NCI-H2029 treated with DMSO at 0.1 percent for 48 hours (cell line): ENCODE measurements at regions not wholly inside any gene's neighbourhood (a gene's known extent, or its start where the extent isn't known, plus 50 kb on each side); places are given as distances from the start of the nearest gene placed in this dataset.
"Not testable (repeated sequence)": the region's sequence is repeated elsewhere in the genome, so short reads cannot be mapped to it uniquely, and the experiment has no call there.

Source experiments
- DNase-seq: peaks from one replicate; lab custom pipeline; 2025; lab: John Stamatoyannopoulos, UW

DNA sequence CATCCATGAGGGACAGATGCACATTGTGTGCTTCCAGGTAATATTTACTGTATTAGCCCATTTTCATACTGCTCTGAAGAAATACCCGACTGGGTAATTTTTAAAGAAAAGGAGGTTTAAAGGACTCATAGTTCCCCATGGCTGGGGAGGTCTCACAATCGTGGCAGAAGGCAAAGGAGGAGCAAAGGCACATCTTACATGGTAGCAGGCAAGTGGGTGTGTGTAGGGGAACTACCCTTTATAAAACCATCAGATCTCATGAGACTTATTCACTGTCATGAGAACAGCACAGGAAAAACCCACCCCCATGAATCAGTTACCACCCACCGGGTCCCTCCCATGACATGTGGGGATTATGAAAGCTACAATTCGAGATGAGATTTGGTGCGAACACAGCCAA, 148.8 kb upstream of the FBXL17 start:
- no peak for DNase-seq

DNA sequence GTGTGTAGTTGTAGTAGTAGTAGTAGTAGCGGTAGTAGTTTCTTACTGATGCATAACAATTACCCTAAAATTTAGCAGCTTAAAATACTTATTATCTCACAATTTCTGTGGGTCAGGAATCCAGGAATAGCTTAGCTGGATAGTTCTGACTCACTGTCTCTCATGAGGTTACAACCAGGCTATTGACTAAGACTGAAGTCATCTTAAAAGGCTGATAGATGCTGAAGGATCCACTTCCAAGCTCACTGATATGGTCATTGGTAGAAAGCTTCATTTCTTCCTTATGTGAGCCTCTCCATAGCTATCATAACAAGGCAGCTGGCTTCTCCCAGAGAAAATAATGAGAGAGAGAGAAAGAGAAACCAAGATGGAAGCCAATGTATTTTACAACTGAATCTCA, 147.5 kb upstream of the FBXL17 start:
- no peak for DNase-seq

DNA sequence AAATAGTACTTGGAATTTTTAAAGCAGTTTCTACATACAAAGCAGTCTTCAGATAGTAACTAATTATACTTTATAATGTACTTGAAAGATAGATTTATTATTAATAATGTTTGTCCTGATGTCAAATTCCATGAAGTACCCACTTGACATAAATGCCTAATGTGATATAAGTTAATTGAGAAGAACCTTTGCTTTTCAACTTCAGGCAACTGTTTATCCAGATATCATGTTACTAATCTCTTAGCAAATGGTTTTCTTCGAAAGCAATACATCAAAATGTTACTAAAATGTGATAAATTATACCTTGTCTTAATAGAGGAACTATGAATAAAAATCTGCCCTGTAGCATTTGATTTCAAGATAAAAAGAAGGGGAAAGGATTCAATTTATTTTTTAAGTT, 146.8 kb upstream of the FBXL17 start:
- no peak for DNase-seq

DNA sequence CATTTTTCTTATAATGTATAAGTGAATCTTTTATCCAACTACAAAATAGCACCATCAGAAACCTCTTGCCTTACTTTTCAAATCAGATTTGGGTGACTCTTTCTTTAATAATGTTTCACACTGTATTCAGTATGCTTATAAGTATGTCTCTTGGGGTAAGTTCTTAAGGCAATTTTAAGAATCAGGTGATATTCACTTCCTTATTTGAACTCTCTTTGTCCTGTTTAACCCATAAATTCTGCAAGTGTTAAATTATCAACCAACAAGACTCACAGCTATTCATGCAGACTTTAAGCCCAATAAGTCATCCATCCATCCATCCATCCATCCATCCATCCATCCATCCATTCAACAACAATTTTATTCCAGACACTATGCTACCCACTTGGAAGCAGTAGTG, 142.7 kb upstream of the FBXL17 start:
- no peak for DNase-seq

DNA sequence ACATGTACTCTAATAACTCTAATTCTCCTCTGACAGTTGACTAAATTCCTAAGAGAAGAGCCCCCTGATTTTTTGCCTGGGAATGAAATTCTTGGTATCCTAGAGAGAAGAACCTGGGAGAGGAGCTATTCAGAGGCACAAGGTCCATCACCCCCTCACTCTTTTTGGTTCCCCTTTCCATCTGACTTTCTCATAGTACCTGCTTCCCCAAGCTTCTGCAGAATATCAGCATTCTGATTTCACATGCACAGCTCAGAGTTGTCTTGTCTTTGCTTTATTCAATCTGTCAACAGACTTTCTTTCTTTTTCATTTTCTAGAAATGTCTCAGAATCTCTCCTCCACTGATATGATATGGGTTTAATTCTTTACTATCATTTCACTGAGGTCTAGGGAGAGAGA, 141.5 kb upstream of the FBXL17 start:
- no peak for DNase-seq

DNA sequence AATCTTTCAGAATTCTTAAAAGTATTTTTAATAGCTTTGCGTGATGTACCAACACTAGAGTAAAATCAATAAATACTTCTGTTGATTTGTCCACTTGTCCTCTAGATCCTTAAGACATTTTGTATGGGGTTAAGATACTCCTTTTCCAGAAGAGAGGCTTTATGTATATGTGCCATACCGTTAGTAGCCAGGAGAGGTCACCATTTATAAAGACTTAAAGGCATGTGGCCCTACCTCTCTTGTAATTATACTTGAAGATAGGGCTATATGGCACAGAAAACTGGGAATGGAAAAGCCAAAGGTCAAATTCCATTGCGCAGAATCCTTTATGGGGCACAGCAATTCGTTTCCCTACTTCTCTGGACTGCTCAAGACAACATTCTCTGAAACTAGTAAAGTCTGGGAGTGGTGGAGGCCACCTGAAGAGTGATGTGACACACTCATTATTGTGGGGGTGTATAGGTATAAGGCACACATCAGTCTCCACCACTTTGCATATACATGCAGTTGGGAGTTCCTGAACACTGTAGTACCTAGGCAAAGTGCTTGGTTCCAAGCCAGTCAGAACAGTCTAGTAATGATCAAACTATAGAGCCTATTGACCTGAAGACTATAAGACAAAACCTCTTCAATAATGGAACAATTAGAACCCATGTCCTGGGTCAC, 140.1 kb upstream of the FBXL17 start:
- DNase-seq, result peak; percentile 41

DNA sequence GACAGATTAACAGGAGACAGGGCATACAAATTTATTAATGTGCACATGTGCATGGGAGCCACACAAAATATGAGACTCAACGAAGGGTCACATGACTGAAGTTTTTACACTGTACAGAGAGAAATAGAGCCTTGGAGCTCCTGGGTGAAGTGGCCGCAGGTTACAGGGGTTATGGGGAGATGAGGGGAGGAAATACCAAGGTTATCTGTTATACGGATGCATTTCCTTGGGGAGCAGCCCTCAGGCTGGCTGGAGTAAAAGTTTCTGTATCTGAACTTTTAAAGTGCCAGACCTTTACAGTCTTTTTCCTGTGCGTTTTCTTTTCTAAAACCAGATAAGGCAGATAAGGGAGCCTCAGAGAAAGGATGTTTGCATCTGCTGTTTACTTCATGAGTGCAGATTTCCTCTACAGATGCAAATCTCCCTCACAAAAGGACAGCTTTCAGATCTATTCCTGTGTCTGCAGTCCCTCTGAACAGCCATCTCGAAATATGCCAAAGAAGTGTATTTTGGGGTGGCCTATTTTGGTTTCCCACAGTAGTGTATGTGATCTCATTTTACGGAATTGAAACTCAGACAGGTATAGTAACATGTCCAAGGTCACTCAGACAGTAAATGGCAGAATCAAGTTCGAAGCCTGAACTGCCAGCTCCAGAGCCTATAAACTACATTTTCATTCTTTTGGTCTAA, 139.3 kb upstream of the FBXL17 start:
- no peak for DNase-seq

DNA sequence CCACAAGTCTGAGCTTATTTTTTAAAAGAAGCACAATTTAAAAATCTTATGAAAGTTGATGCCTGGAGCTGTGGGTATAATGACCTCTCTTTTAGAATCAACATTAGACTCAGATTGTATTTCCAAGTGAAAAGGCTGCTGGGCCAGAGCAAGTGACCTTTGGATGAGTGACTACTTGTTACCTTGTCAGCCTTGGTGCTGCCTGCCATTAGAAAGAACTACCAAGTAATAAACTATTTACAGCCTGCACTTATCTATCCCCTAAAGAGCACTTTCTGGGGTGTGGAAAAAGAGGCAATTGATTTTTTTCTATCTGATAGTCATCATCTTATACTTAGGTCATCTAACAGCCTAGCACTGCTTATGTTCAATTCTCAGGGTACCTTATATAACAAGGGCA, 134.9 kb upstream of the FBXL17 start:
- DNase-seq, result no peak

DNA sequence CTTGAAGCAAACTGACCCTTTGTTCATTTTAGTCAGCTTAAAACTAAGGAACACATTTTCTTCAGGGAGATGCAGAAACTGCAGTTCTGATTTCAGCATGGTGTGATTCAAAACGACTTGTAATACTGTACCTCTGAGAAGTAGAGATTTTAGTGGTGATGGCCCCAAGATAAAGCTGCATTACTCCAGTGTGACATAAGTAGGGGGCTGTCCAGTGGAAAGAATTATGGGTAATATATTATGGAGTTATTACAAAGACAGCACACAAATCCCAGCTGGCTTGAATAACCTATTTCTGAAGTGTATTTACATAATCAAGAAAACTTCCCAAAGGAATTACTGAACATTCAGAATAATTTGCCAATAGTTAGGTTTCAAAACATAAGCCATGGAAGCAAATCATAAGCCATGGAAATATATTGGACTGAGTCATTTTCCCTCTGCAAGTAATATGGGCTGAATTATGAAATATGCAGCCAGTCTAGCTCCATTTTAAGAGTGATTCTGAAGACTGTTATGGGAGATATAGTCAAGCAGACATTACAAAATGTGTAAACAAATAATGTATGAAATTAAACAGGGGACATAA, 133.7 kb upstream of the FBXL17 start:
- no peak for DNase-seq

DNA sequence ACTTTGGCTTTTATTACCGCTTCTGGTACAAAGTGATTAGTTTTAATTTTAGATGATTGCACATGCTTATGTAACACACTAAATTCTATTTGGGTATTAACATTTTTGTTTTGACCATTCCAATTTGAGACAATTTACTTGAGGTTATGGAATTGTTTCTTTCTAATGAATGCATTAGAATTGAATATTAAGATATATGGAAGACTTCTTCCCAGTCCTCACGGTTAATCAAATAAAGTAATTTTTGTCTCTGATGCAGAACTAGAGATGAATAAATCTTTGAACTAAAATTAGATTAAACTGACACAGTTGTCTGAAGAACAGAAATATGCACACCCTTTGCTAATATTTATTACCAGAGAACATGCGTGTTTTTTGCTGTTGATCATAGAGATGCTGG, 127.1 kb upstream of the FBXL17 start:
- DNase-seq, result no peak

DNA sequence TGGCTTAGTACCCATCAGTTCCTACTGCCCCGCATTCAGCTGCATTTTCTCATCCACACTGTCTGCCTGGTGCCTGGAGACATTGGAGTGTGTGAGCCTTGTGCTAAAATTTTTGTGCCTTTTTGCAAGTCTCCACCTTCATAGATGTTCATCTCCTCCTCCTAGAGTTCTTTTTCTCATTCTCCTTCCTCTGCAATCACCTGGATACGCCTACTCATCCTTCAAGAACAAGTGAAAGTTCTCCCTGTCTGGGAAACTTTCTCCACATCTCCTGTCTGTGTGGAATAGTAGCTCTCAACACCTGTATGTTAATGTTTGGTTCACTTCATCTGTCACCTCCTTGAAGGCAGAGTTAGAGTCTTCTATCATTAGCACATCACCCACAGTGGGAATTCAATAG, 125.7 kb upstream of the FBXL17 start:
- DNase-seq, result no peak

DNA sequence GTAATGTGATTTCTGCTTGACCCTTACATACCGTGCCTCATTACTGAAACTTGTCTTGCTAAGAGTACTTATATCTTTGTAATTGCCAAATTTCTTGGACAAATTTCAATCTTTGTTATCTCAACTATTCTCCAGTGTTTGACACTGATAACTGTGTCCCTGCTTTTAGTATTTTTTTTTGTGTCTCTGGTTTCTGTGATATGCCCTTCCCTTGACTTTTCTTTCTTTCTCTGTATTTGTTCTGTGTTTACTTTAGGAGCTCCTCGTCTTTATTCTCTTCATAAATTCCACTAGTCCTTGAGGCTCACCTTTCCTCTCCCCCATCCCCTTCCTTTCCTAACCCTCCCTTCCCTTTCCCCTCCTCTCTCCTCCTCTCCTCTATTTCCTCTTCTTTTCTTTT, 123.7 kb upstream of the FBXL17 start:
- DNase-seq, result no peak

DNA sequence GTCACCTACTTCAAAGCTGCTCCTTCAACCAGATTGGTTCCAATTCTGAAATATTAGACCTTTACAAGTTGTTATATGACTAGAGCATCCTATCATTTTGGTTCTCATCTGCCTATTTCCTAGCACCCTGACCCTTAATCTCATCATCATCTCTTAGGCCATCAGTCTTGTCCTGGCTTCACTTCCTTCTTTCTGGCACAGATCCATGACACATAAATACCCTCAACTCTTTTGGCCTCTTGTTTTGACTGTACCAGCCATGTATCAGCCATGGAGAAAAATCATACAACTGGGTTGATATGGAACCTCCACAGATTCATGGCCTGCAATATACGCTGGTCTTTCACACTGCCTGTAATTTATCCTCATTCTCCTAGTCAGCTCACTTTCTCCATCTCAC, 123.1 kb upstream of the FBXL17 start:
- no peak for DNase-seq

DNA sequence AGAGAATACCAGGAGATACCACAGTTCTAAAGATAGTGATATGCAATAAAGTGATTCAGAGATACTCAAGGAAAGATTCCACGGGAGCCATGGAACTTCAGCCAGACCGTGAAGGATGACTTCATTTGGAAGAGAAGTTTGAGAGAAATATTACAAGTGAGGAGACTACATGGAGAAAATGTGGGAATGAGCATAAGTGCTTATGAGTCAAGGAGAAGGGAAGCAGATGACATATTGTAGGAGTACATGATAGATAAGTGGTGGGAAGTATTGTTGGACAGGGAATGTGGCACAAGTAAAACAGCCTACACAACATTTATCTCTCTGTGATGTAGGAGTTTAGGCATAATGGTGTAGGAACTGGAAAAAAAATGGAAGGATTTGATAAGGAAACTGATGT, 122.1 kb upstream of the FBXL17 start:
- DNase-seq, result no peak

DNA sequence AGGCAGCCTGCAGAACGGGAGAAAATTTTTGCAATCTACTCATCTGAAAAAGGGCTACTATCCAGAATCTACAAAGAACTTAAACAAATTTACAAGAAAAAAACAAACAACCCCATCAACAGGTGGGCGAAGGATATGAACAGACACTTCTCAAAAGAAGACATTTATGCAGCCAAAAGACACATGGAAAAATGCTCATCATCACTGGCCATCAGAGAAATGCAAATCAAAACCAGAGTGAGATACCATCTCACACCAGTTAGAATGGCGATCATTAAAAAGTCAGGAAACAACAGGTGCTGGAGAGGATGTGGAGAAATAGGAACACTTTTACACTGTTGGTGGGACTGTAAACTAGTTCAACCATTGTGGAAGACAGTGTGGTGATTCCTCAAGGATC, 113.7 kb upstream of the FBXL17 start:
- not testable (repeated sequence) for DNase-seq

DNA sequence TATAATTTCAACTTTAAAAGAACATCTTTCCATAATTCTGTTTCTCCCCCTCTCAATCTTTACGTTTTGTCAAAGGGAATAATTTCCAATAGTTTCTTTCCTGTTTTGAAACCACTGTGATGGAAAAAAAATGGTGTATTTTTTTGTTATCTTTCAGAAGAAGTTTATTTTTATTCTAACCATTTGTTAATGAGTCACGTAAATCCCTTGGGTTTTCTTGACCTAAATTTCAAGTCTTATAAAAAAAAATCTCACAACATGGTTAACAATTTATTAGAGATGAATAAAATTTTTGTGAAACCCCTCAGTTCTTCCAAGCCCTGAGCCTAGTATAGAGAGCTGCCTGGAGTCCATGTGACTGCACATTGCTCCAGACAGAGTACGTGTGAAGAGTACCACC, 106.1 kb upstream of the FBXL17 start:
- DNase-seq, result no peak

DNA sequence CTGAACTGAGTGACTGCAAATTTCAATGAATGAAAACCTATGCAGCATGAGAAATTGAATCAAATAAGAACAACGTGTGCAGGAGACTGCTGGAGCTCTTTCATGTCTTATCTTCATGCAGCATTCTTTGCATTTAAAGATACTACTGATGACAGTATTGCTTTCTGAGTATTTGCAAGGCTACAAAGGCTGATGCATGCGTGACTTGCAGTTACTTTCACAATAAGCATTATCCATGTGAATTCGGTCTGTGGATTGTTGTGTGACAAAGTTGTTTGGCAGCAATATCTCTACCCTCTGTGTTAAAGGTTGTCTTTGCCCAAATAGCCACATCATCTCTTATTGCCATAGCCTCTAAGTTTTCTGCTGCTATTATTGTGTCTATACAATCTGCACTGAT, 102.1 kb upstream of the FBXL17 start:
- no peak for DNase-seq

DNA sequence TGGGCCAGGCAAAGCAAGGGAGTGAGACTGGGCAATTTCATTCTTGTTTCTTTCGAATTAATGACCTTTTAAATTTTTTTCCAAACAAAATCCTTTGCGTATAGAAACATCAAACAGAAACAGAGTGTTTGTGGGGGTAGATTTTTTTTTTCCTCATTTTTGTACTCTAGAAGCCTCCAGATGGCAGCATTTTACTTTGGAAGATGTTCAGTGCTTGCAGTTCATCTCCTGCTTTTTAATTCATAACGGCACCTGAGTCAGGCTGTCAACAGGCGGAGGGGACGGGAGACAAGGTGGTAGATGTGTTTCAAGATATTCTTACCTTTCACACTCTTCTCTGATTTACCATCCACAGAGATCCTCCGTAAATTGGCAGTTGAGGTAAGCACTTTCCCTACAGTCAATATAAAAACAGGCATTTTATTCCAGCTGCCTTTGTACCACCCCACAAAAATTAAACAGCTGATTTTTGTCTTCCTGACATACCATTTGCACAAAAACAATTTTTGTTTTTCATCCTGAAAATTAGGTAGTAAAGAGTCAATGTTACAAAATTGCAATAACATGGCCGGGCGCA, 99.5 kb upstream of the FBXL17 start:
- no peak for DNase-seq

DNA sequence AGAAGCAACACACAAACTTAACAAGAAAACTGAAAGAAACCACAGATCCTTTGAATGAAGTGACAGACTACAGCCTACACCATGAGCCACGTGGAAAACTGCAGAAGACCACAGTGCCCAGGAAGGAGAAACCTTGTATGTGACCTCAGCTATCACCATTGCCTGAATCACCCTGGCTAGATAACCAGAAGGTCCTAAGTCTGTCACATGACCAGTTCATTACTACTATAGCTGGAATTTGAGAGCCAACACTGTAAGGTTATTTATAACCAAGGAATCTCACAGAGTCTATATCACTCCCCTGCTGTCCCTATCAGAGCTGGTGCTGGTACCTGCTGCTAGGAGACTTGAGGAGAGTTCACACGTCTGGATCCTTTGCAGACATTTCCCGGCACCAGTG, 90.3 kb upstream of the FBXL17 start:
- DNase-seq, result no peak

DNA sequence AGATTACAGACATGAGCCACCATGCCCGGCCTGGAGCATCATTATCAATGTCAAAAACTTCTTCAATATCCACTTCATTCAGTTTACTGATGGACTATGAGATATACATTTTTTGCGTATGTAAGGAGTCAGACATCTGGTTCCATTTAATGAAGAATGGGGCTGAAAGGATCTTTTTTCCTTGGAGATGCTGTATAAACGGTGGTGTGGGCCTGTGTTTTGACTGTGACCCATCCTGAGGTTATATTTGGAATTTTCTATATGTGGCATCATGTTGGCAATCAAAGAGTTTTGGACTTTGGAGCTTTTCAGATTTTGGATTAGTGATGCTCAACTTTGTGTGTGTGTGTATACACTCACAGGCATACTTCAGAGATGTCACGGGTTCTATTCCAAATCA, 85.7 kb upstream of the FBXL17 start:
- DNase-seq, result no peak

DNA sequence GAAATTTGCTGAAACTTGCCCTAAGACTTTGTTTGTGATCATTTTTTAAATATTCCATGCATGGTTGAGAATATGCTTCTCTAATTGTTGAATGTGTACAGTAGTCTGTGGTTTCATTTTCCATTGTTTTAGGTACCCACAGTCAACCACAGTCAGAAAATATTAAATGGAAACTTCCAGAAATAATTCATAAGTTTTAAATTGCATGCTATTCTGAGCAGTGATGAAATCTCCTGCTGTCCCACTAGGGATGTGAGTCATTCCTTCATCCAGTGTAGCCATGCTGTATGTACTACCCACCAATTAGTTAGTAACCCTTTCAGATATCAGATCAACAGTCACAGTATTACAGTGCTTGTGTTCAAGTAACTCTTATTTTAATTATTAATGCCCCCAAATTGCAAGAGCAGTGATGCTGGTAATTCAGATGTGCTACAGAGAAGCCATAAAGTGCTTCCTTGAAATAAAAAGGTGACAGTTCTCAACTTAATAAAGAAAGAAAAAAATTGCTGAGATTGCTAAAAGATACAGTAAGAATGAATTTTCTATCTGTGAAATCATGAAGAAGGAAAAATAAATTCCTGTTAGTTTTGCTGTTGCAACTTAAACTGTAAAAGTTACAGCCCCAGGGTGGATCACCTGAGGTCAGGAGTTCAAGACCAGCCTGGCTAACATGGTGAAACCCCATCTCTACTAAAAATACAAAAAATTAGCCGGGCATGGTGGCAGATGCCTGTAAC, 79.9 kb upstream of the FBXL17 start:
- no peak for DNase-seq

DNA sequence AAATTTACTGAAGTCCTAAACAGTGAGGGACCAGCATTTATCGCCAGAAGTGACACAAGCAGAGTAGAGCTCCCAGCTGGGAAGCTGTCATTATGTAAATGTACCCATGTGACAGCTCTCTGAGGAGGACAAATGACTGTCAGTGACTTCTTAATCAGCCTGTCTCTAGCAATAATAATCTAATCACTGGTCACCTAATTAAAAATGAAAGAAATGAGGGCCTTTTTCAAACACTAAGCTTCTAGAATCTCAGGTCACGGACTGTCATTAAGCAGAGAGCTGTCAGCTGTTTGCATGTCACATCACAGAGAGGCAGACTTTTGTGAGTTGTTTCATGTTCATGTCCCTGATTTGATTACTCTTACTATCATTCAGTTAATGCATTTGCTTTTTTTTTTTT, 77.9 kb upstream of the FBXL17 start:
- no peak for DNase-seq

DNA sequence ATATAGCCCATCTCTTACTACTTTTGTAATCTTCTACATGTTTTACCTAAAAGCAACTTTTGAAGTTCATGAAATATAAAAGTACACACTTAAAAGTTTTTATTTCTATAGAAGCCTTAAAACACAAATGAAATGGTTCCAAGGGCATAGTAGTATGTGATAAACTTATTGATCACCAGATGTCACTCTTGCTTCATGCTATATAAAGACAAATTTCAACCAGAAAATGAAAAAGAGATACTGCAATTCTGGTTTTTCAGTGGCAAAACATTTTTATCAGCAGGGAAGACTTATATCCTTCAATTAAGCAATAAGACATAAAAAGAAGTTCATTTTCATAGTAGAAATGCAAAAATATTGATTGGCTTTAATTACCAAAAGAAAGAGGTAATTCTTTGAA, 69.4 kb upstream of the FBXL17 start:
- DNase-seq, result no peak
